Middle frontal gyrus (tissue), 1 donor: ENCODE measurements at regions not wholly inside any gene's neighbourhood (a gene's known extent, or its start where the extent isn't known, plus 50 kb on each side); places are given as distances from the start of the nearest gene placed in this dataset.

Experiments used
- DNase-seq: peaks from one replicate; pipeline ENCODE4 v3.0.0-alpha.2; 2015; ENCODE audit warnings: low spot score; ENCODE audit errors: extremely low spot score

GRCh38 chr7:98515201-98515600 lies 101.9 kb upstream of the NPTX2 start:
- no peak for DNase-seq

GRCh38 chr7:98514211-98515031 lies 102.7 kb upstream of the NPTX2 start:
- DNase-seq: no peak

- DNase-seq: no peak
Observed at GRCh38 chr7:98511175-98511574, 105.9 kb upstream of the NPTX2 start.

GRCh38 chr7:98509836-98510235 lies 107.2 kb upstream of the NPTX2 start:
- no peak for DNase-seq

- no peak for DNase-seq
Observed at GRCh38 chr7:98506471-98506870, 105.6 kb upstream of the BAIAP2L1 start.

GRCh38 chr7:98500764-98501163 lies 99.9 kb upstream of the BAIAP2L1 start:
- DNase-seq: no peak

GRCh38 chr7:98496618-98497017 lies 95.7 kb upstream of the BAIAP2L1 start:
- DNase-seq: no peak

GRCh38 chr7:98495200-98495955 lies 94.5 kb upstream of the BAIAP2L1 start:
- no peak for DNase-seq

GRCh38 chr7:98493030-98493778 lies 92.3 kb upstream of the BAIAP2L1 start:
- DNase-seq: no peak

GRCh38 chr7:98488167-98488566 lies 87.3 kb upstream of the BAIAP2L1 start:
- DNase-seq: no peak

- DNase-seq: no peak
Observed at GRCh38 chr7:98483964-98484545, 83.2 kb upstream of the BAIAP2L1 start.

- DNase-seq: no peak
Observed at GRCh38 chr7:98483276-98483963, 82.5 kb upstream of the BAIAP2L1 start.

- DNase-seq: no peak
Observed at GRCh38 chr7:98479318-98479717, 78.4 kb upstream of the BAIAP2L1 start.

- no peak for DNase-seq
Observed at GRCh38 chr7:98475352-98475751, 74.5 kb upstream of the BAIAP2L1 start.

- no peak for DNase-seq
Observed at GRCh38 chr7:98474558-98474957, 73.7 kb upstream of the BAIAP2L1 start.

GRCh38 chr7:98472521-98472954 lies 71.6 kb upstream of the BAIAP2L1 start:
- no peak for DNase-seq

GRCh38 chr7:98470485-98471240 lies 69.8 kb upstream of the BAIAP2L1 start:
- DNase-seq: no peak

GRCh38 chr7:98469088-98469487 lies 68.2 kb upstream of the BAIAP2L1 start:
- DNase-seq: no peak

GRCh38 chr7:98467570-98468312 lies 66.9 kb upstream of the BAIAP2L1 start:
- no peak for DNase-seq
